Neural progenitor cell (in vitro differentiated cells): ENCODE measurements at regions not wholly inside any gene's neighbourhood (a gene's known extent, or its start where the extent isn't known, plus 50 kb on each side); places are given as distances from the start of the nearest gene placed in this dataset.

Experiments used
- EZH2 ChIP-seq: fragments of 200-600 bp; sonication (generic); IDR thresholded peaks from 2 replicates; pipeline ENCODE4 v1.6.1; 2017; ENCODE audit warnings: antibody characterized with exemption, mild to moderate bottlenecking, moderate library complexity
- EZH2phosphoT487 ChIP-seq: fragments of 200-600 bp; sonication (generic); IDR thresholded peaks from 2 replicates; pipeline ENCODE4 v1.6.1; 2017; ENCODE audit warnings: antibody characterized with exemption
- TF ChIP-seq, protein P1 (sequence below): fragments of 200-600 bp; sonication (generic); IDR thresholded peaks from 2 replicates; pipeline ENCODE4 v1.5.1; 2017; ENCODE audit warnings: antibody characterized with exemption, mild to moderate bottlenecking

- TF ChIP-seq, protein P1, sequence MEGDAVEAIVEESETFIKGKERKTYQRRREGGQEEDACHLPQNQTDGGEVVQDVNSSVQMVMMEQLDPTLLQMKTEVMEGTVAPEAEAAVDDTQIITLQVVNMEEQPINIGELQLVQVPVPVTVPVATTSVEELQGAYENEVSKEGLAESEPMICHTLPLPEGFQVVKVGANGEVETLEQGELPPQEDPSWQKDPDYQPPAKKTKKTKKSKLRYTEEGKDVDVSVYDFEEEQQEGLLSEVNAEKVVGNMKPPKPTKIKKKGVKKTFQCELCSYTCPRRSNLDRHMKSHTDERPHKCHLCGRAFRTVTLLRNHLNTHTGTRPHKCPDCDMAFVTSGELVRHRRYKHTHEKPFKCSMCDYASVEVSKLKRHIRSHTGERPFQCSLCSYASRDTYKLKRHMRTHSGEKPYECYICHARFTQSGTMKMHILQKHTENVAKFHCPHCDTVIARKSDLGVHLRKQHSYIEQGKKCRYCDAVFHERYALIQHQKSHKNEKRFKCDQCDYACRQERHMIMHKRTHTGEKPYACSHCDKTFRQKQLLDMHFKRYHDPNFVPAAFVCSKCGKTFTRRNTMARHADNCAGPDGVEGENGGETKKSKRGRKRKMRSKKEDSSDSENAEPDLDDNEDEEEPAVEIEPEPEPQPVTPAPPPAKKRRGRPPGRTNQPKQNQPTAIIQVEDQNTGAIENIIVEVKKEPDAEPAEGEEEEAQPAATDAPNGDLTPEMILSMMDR: no peak
- no peak for TF ChIP-seq EZH2phosphoT487
- no peak for TF ChIP-seq EZH2
Observed at GRCh38 chrX:97984641-97985040, 1100.9 kb downstream of the RPA4 start.
